ENCODE measurements at regions not wholly inside any gene's neighbourhood (a gene's known extent, or its start where the extent isn't known, plus 50 kb on each side); places are given as distances from the start of the nearest gene placed in this dataset.
A peak's percentile ranks its signal among the peaks of the same experiment; 100 is the strongest.

GRCh38 chrX:150032742-150033141 is 94.5 kb upstream of the EOLA2 start:
- Histone ChIP-seq H3K27ac (ENCODE audit: insufficient read depth, low read depth, low read length, poor library complexity, severe bottlenecking) (peak overlapping the region; percentile 63), H3K36me3 (ENCODE audit: control insufficient read depth, insufficient read depth, low read length) (no peaks in the 10 kb centered on the region)
- 18 to 31% methylated on average over 2 to 3 of the region's 3 CpGs for WGBS, 2 experiments

GRCh38 chrX:150034788-150035187 is 96.5 kb upstream of the EOLA2 start:
- H3K9me3 ChIP-seq (ENCODE audit: control insufficient read depth, low read length), result no peaks in the 10 kb centered on the region
- no peaks in the 10 kb centered on the region for H3K36me3 ChIP-seq (ENCODE audit: control insufficient read depth, insufficient read depth, low read length)
- peaks cover 6% of the 10 kb centered on the region for H3K4me1 ChIP-seq (ENCODE audit: control insufficient read depth, insufficient read depth, low read length)
- H3K27ac ChIP-seq (ENCODE audit: insufficient read depth, low read depth, low read length, poor library complexity, severe bottlenecking), result no peak overlapping the region
- H3K4me3 ChIP-seq (ENCODE audit: insufficient read depth, low read depth, low read length), result no peak overlapping the region
- no peaks in the 10 kb centered on the region for H3K27me3 ChIP-seq (ENCODE audit: control insufficient read depth, insufficient read depth, low read length, poor library complexity, severe bottlenecking)
- 100% methylated on average over 1 of the region's 2 CpGs; no CpG with 5 or more reads in 1 of the 2 experiments for WGBS, 2 experiments

More at GRCh38 chrX:150032742-150033141, 94.5 kb upstream of the EOLA2 start:
- Histone ChIP-seq H3K4me1 (ENCODE audit: control insufficient read depth, insufficient read depth, low read length) (peaks cover 6% of the 10 kb centered on the region), H3K9me3 (ENCODE audit: control insufficient read depth, low read length) (no peaks in the 10 kb centered on the region), H3K27me3 (ENCODE audit: control insufficient read depth, insufficient read depth, low read length, poor library complexity, severe bottlenecking) (no peaks in the 10 kb centered on the region), H3K4me3 (ENCODE audit: insufficient read depth, low read depth, low read length) (no peak overlapping the region)

GRCh38 chrX:150035531-150035930 is 97.2 kb upstream of the EOLA2 start:
- Histone ChIP-seq H3K4me3 (ENCODE audit: insufficient read depth, low read depth, low read length) (no peak overlapping the region), H3K27ac (ENCODE audit: insufficient read depth, low read depth, low read length, poor library complexity, severe bottlenecking) (no peak overlapping the region), H3K4me1 (ENCODE audit: control insufficient read depth, insufficient read depth, low read length) (peaks cover 6% of the 10 kb centered on the region), H3K9me3 (ENCODE audit: control insufficient read depth, low read length) (no peaks in the 10 kb centered on the region), H3K36me3 (ENCODE audit: control insufficient read depth, insufficient read depth, low read length) (no peaks in the 10 kb centered on the region), H3K27me3 (ENCODE audit: control insufficient read depth, insufficient read depth, low read length, poor library complexity, severe bottlenecking) (no peaks in the 10 kb centered on the region)
- WGBS, 2 experiments, result 92 to 94% methylated on average over 2 of the region's 2 CpGs

GRCh38 chrX:150036181-150036580 is 97.9 kb upstream of the EOLA2 start:
- Histone ChIP-seq H3K4me1 (ENCODE audit: control insufficient read depth, insufficient read depth, low read length) (peaks cover 6% of the 10 kb centered on the region), H3K27ac (ENCODE audit: insufficient read depth, low read depth, low read length, poor library complexity, severe bottlenecking) (no peak overlapping the region), H3K4me3 (ENCODE audit: insufficient read depth, low read depth, low read length) (no peak overlapping the region), H3K27me3 (ENCODE audit: control insufficient read depth, insufficient read depth, low read length, poor library complexity, severe bottlenecking) (no peaks in the 10 kb centered on the region), H3K36me3 (ENCODE audit: control insufficient read depth, insufficient read depth, low read length) (no peaks in the 10 kb centered on the region), H3K9me3 (ENCODE audit: control insufficient read depth, low read length) (no peaks in the 10 kb centered on the region)
- 90 to 95% methylated on average over 2 of the region's 2 CpGs for WGBS, 2 experiments

- Histone ChIP-seq H3K27me3 (ENCODE audit: control insufficient read depth, insufficient read depth, low read length, poor library complexity, severe bottlenecking) (no peaks in the 10 kb centered on the region), H3K36me3 (ENCODE audit: control insufficient read depth, insufficient read depth, low read length) (no peaks in the 10 kb centered on the region), H3K4me1 (ENCODE audit: control insufficient read depth, insufficient read depth, low read length) (peaks cover 6% of the 10 kb centered on the region), H3K9me3 (ENCODE audit: control insufficient read depth, low read length) (no peaks in the 10 kb centered on the region), H3K27ac (ENCODE audit: insufficient read depth, low read depth, low read length, poor library complexity, severe bottlenecking) (no peak overlapping the region), H3K4me3 (ENCODE audit: insufficient read depth, low read depth, low read length) (no peak overlapping the region)
- WGBS, 2 experiments, result 94 to 100% methylated on average over 1 to 3 of the region's 3 CpGs
Observed at GRCh38 chrX:150036641-150037040, 98.3 kb upstream of the EOLA2 start.

- WGBS, 2 experiments, result 68 to 75% methylated on average over 2 of the region's 2 CpGs
- Histone ChIP-seq H3K9me3 (ENCODE audit: control insufficient read depth, low read length) (no peaks in the 10 kb centered on the region), H3K4me1 (ENCODE audit: control insufficient read depth, insufficient read depth, low read length) (peaks cover 6% of the 10 kb centered on the region), H3K27ac (ENCODE audit: insufficient read depth, low read depth, low read length, poor library complexity, severe bottlenecking) (no peak overlapping the region), H3K36me3 (ENCODE audit: control insufficient read depth, insufficient read depth, low read length) (no peaks in the 10 kb centered on the region), H3K27me3 (ENCODE audit: control insufficient read depth, insufficient read depth, low read length, poor library complexity, severe bottlenecking) (no peaks in the 10 kb centered on the region), H3K4me3 (ENCODE audit: insufficient read depth, low read depth, low read length) (no peak overlapping the region)
Observed at GRCh38 chrX:150037041-150037440, 98.8 kb upstream of the EOLA2 start.

- Histone ChIP-seq H3K9me3 (ENCODE audit: control insufficient read depth, low read length) (no peaks in the 10 kb centered on the region), H3K27me3 (ENCODE audit: control insufficient read depth, insufficient read depth, low read length, poor library complexity, severe bottlenecking) (no peaks in the 10 kb centered on the region), H3K27ac (ENCODE audit: insufficient read depth, low read depth, low read length, poor library complexity, severe bottlenecking) (no peak overlapping the region), H3K36me3 (ENCODE audit: control insufficient read depth, insufficient read depth, low read length) (no peaks in the 10 kb centered on the region), H3K4me1 (ENCODE audit: control insufficient read depth, insufficient read depth, low read length) (no peaks in the 10 kb centered on the region), H3K4me3 (ENCODE audit: insufficient read depth, low read depth, low read length) (no peak overlapping the region)
- WGBS, 2 experiments, result 72 to 88% methylated on average over 2 of the region's 3 CpGs
Observed at GRCh38 chrX:150038315-150038714, 100.0 kb upstream of the EOLA2 start.

- no peaks in the 10 kb centered on the region for H3K4me1 ChIP-seq (ENCODE audit: control insufficient read depth, insufficient read depth, low read length)
- H3K4me3 ChIP-seq (ENCODE audit: insufficient read depth, low read depth, low read length), result no peak overlapping the region
- no peaks in the 10 kb centered on the region for H3K36me3 ChIP-seq (ENCODE audit: control insufficient read depth, insufficient read depth, low read length)
- H3K27ac ChIP-seq (ENCODE audit: insufficient read depth, low read depth, low read length, poor library complexity, severe bottlenecking), result no peak overlapping the region
- 100% methylated on average over 1 of the region's 1 CpG; no CpG with 5 or more reads in 1 of the 2 experiments for WGBS, 2 experiments
- H3K27me3 ChIP-seq (ENCODE audit: control insufficient read depth, insufficient read depth, low read length, poor library complexity, severe bottlenecking), result no peaks in the 10 kb centered on the region
- H3K9me3 ChIP-seq (ENCODE audit: control insufficient read depth, low read length), result no peaks in the 10 kb centered on the region
Observed at GRCh38 chrX:150038986-150039599, 100.8 kb upstream of the EOLA2 start.

GRCh38 chrX:150041208-150041607 is 102.9 kb upstream of the EOLA2 start:
- Histone ChIP-seq H3K4me3 (ENCODE audit: insufficient read depth, low read depth, low read length) (no peak overlapping the region), H3K36me3 (ENCODE audit: control insufficient read depth, insufficient read depth, low read length) (no peaks in the 10 kb centered on the region), H3K27ac (ENCODE audit: insufficient read depth, low read depth, low read length, poor library complexity, severe bottlenecking) (no peak overlapping the region), H3K9me3 (ENCODE audit: control insufficient read depth, low read length) (no peaks in the 10 kb centered on the region), H3K4me1 (ENCODE audit: control insufficient read depth, insufficient read depth, low read length) (no peaks in the 10 kb centered on the region), H3K27me3 (ENCODE audit: control insufficient read depth, insufficient read depth, low read length, poor library complexity, severe bottlenecking) (no peaks in the 10 kb centered on the region)
- 91 to 96% methylated on average over 2 of the region's 2 CpGs for WGBS, 2 experiments

- WGBS, 2 experiments, result 0 to 38% methylated on average over 1 to 2 of the region's 2 CpGs
- Histone ChIP-seq H3K27me3 (ENCODE audit: control insufficient read depth, insufficient read depth, low read length, poor library complexity, severe bottlenecking) (no peaks in the 10 kb centered on the region), H3K36me3 (ENCODE audit: control insufficient read depth, insufficient read depth, low read length) (no peaks in the 10 kb centered on the region), H3K27ac (ENCODE audit: insufficient read depth, low read depth, low read length, poor library complexity, severe bottlenecking) (no peak overlapping the region), H3K4me1 (ENCODE audit: control insufficient read depth, insufficient read depth, low read length) (no peaks in the 10 kb centered on the region), H3K4me3 (ENCODE audit: insufficient read depth, low read depth, low read length) (no peak overlapping the region), H3K9me3 (ENCODE audit: control insufficient read depth, low read length) (no peaks in the 10 kb centered on the region)
Observed at GRCh38 chrX:150044556-150044955, 106.3 kb upstream of the EOLA2 start.

GRCh38 chrX:150047818-150048217 is 109.5 kb upstream of the EOLA2 start:
- Histone ChIP-seq H3K4me1 (ENCODE audit: control insufficient read depth, insufficient read depth, low read length) (no peaks in the 10 kb centered on the region), H3K4me3 (ENCODE audit: insufficient read depth, low read depth, low read length) (no peak overlapping the region), H3K36me3 (ENCODE audit: control insufficient read depth, insufficient read depth, low read length) (no peaks in the 10 kb centered on the region), H3K27me3 (ENCODE audit: control insufficient read depth, insufficient read depth, low read length, poor library complexity, severe bottlenecking) (no peaks in the 10 kb centered on the region), H3K27ac (ENCODE audit: insufficient read depth, low read depth, low read length, poor library complexity, severe bottlenecking) (no peak overlapping the region), H3K9me3 (ENCODE audit: control insufficient read depth, low read length) (no peaks in the 10 kb centered on the region)
- 93 to 94% methylated on average over 4 of the region's 4 CpGs for WGBS, 2 experiments

Measured in ectodermal cell (in vitro differentiated cells).